NCI-H524 treated with DMSO at 0.1 percent for 48 hours (cell line): ENCODE measurements at regions not wholly inside any gene's neighbourhood (a gene's known extent, or its start where the extent isn't known, plus 50 kb on each side); places are given as distances from the start of the nearest gene placed in this dataset.

Experiments
- DNase-seq: peaks from one replicate; lab custom pipeline; 2025; lab: John Stamatoyannopoulos, UW

DNA sequence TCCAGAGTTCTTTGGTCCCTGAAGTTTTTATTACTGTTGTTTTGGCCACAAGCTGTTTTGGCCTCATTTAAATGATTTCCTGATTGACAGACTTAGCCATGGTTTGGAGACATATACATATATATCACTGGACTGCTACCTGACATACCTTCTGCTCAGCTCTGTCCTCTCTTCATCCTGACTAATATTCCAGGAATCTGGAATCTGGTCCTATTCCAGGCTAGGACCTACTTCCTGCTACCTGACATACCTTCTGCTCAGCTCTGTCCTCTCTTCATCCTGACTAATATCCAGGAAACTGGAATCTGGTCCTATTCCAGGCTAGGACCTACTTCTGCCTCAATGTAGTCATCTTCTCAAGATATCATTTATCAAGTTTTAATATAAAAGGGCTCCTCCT, 724.4 kb upstream of the ROBO1 start:
- no peak for DNase-seq

DNA sequence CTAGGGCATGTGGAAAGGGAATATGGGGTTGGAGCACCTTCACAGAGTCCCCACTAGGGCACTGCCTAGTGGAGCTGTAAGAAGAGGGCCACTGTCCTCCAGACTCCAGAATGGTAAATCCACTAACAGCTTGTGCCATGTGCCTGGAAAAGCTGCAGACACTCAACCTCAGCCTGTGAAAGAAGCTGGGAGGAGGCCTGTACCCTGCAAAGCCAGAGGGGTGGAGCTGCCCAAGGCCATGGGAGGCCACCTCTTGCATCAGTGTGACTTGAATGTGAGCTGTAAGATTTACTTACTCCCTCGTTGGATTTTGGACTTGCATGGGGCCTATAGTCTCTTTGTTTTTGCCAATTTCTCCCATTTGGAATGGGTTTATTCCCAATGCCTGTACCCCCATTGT, 705.2 kb upstream of the ROBO1 start:
- DNase-seq = no peak

DNA sequence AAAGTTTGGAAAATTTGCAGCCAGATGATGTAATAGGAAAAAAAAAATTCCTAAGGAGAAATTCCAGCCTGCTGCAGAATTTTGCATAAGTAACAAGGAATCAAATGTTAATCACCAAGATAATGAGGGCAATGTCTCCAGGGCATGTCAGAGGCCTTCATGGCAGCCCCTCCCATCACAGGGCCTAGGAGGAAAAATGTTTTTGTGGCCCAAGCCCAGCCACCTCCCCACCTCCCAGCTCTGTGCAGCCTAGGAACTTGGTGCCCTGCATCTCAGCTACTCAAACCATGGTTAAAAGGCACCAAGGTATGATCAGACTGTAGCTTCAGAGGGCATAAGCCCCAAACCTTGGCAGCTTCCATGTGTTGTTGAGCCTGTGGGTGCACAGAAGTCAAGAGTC, 704.7 kb upstream of the ROBO1 start:
- no peak for DNase-seq

DNA sequence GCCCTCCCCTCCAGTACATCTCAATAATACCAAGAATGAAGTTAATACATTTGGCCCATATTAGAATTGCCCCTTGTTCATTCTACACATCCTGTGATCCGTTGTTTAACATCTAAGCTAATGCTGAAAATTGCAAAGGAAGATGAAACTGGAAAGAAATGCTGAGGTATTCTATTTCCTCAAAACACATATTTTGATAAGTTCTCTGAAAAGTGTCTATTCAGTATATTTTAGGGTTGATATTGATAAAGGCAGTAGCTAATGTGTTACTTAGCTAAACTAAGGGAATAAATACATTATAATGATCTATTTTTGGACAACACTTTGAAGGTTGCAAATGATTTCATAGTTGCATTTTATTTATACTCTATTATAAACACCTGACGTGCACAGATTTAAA, 702.6 kb upstream of the ROBO1 start:
- no peak for DNase-seq

DNA sequence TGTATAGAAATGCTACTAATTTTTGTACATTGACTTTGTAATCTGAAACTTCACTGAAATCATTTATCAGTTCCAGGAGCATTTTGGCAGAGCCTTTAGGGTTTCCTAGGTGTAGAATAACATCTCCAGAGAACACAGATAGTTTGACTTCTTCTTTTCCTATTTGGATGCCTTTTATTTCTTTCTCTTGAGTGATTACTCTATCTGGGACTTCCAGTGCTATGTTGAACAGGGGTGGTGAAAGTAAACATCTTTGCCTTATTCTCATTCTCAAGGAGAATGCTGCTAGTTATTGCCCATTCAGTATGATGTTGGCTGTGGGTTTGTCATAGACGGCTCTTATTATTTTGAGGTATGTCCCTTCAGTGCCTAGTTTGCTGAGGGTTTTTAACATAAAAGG, 697.9 kb upstream of the ROBO1 start:
- no peak for DNase-seq

DNA sequence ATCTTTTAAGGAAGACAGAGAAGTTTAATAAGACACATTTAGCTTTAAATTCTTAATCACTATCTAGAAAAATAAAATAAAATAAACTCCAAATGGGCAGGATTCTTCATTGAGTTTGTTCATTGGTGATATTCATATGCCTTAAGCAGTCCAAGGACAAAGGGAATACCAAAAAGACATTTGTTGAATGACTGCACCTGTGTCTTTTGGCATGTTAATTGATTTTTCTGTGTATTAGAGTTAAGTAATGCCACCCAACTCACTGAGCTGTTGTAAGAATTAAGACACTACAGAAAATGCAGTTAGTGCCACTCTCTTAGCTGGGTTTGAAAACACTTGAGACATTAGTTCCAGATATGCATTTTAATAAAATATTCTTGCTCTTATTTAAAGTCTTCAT, 683.6 kb upstream of the ROBO1 start:
- no peak for DNase-seq

DNA sequence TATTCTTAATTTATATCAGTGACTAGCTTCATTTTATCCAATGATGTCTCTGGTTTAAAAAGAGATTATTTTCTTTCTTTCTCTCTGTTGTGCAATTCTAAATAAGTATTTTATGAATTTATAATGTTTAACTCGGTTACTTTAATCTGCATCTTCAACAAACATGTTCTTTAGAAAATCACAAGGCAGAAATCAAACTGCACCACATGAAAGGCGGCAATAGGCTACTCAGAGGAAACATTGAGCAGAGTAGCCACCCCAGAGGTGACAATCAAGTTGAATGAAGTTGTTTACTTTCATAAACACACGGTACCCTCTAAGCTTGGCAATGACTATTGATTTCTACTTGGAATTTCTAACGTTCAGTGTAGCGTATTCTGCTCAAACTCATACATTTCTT, 677.8 kb upstream of the ROBO1 start:
- no peak for DNase-seq

DNA sequence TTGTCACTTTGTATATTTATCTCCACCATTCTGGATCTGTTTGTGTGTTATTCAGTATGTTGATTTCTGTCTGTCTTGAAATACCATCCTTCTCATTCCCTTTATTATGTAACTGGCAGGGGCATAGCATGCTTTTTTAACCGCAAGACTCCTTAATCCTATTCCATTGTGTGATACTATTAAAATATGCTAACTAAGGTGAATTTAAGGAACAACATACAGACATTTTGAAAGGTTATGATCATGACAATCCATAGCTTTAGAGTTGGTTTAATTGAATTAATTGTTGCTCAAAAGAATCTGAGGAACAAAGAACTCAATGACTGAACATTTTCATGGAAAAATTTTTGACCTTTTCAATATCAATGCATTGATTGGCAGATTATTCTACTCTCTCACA, 677.3 kb upstream of the ROBO1 start:
- DNase-seq = no peak

DNA sequence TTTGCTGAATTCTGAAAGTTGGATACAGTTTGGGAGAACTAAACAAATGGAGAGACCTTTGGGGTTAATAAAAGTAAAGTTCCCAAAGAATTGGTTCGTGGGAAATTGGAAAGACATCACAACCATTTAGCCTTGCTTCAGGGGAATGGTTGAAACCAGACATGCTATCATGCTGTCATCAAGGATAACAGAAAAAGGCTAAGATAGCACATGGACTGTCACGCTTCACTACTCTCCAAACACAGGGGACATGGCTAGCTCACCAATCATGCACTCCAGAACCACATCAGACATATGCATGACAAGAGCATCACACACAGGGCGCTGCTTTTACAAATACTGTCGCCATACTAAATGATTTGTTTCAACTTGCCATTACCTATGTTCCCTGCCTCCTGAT, 671.7 kb upstream of the ROBO1 start:
- DNase-seq = no peak

DNA sequence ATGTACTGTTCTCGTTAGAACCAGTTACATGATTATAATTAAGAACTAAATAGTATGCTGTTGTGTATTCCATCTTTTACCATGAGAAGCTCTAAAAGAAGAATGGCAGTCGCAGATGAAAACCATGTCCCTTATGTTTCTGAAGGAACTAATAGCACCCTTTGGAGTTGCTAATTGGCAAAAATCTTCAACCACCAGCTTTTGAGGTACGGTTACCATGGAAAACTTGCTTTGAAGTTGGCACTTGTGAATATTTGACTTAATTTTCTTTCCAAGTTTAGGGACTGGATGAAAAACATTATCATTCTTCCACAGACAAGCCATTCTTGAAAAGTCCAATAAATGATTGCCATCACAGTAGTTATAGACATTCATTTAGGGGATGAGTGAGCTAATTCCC, 666.6 kb upstream of the ROBO1 start:
- no peak for DNase-seq

DNA sequence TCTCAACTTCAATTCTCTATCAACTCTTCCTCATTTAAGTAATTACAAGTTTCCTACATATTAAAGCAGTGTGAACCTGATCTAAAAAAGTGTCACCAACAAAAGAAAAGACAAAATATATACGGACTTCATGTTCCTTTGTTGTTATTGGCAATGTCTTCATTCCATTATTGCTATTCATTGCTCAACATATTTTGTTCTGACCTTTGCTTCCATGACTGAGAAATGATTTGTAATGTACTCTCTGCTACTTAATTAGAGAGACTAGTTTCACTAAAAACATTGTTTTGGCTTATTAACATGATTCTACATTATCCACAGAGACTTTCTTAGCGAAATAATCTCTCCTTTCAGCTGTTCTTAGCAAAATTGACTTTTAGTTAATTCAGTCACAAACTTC, 657.2 kb upstream of the ROBO1 start:
- DNase-seq = no peak

DNA sequence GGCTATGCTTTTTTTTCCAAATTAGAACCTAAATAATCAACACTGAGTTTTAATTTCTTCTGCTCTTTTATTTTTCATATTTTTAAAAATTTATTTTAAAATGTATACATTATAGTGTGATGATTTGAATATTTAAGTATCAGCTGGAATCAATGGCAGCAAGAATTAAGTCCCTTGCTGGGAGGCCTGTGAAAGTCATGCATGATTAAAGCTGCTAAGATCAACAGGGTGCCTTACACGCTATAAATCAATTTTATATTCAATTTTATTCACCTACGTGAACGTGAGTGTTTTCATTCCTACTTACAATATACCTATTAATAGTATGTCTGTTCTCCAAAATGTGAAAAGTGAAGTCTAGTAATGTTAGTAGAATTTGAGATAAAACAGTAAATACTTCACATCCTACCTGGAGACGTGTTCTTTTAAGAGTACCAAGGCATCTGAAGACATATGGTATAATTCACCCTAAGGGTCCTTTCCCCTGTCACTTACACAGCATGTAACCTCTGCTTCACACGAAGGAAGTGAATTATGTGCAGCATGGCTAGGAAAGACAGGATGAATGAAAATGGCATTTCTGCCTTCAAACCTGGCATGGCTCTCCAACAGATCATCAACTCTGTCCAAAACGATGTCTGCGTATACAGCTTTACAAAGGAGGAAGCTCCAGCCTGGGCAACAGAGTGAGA, 640.4 kb upstream of the ROBO1 start:
- peak; percentile 57 for DNase-seq

DNA sequence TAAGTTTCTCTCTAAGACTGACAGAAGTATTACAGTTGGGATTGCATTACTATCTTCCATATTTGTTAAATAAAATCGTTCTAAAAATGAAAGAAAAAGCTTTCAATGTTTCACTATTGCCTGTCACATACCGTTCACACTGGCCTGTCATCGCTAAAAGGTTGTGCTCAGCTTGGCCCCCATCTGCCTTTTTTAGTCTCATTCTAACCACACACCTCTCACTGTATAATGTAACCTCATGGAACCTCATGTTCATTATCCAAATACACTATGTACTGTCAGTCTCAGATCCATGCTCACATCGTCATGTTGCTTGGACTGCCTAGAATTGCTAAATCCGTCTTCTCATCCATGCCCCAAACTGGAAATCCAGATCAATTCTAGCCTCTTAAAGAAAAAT, 637.8 kb upstream of the ROBO1 start:
- no peak for DNase-seq

DNA sequence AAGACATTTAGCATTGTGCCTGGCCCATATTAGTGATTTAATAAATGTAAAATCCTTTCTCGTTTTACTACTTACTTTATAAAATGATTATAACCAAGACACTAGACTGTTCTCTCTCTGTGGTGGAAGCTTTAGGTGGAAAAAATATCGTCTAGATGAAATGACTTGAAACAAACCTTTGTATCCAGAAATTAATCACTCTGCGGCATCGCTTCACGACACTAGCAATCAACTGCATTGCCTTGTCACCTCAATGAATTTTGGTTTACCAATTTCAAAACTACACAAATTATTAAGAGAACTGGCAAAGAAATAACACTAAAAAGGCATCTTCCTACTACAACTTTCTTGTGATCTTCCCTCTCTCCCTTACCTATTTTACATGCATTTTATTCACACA, 627.2 kb upstream of the ROBO1 start:
- DNase-seq = no peak

DNA sequence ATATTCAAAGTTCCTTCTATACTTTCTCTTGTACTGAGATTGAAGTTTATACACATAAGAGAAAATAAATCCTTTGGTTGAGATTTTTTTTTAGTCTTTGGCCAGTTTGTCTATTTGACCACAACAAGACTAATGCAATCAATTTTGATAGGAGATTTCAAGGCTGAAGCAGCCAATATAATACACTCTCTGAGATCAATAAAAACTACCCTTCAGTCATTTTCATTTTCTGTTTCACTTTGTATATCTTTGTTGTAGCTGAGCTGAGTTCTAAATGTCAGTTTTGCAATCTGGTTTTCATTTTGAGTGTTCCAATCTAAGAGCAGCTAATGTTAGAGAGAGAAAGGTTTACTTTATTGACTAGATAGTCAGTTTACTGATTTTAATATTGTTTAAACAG, 623.8 kb upstream of the ROBO1 start:
- DNase-seq = no peak

DNA sequence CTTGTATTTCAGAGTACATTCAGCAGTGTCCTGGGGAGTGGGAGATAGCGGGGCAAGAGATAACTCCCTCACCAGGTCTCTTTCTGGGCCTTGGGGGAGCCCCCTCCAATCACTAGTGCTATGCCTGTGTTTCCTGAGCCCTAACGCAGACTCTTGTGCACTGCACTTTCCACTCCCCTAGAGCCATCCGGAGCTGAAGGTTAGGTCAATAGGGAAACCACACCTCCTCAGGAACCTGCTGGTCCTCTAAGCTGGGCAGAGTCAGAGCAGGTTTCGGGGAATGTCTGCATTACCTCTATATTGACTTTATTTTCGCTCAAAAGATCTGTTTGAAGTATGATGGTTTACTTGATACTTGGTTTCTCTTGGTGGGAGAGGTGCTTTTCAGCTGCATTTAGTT, 617.0 kb upstream of the ROBO1 start:
- DNase-seq = no peak

DNA sequence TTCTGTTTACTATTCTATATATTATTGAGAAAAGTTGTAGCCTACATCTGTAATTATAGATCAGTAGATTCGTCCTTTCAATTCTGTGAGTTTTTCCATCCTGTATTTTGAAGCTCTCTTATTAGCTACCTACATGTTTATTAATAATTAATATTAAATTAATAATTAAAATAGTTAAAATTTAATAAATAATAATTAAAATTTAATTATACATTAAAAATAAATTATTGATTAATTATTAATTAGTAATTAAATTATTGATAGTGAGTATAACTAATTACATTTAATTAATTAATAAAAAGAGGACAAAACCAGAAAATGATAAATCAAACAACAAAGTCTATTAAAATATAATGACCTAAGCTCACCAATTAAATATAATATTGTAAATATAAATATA, 606.6 kb upstream of the ROBO1 start:
- no peak for DNase-seq

DNA sequence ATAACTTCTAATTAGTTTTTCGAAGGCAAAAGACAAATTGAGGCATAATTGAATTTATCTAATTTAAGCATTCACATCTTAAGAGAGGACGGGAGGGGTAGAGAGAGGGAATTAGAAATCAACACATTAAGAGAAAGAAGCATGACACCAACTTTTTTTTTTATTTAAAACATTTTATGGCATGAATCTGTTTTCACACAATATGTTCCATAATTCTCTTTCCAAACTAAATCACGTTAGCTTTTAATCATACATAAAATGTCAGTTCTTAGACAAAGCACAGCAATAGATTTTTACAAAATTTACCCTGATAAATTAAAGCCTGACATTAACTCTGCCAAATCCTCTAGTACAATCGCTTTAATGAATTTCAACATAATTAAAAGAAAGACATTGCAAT, 600.8 kb upstream of the ROBO1 start:
- DNase-seq = no peak

DNA sequence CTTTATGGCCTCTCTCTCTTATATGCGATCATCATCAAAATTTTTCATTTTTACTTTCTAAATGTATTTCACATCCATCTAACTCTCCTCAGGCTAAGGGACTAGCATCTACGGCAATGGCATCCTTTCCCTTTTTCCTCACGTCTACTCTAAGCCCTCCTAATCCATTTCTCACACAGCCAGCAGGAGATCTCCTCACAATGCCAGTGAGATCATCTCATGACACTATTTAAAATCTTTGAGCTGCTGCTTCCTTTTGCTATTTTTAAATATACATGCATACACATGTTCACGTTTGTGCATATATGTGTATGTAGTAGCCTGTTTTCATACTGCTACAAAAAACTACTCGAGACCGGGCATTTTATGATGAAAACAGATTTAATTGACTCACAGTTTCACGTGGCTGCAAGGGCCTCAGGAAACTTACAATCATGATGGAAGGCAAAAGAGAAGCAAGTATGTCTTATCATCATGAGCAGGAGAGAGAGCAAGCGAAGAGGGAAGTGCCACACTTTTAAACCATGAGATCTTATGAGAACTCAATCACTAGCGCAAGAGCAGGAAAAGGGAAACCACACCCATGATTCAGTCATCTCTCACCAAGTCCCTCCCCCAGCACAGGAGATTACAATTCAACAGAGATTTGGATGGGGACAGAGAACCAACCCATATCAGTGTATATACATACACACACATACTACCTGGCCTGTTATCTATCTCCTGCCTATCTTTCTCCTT, 599.2 kb upstream of the ROBO1 start:
- no peak for DNase-seq

DNA sequence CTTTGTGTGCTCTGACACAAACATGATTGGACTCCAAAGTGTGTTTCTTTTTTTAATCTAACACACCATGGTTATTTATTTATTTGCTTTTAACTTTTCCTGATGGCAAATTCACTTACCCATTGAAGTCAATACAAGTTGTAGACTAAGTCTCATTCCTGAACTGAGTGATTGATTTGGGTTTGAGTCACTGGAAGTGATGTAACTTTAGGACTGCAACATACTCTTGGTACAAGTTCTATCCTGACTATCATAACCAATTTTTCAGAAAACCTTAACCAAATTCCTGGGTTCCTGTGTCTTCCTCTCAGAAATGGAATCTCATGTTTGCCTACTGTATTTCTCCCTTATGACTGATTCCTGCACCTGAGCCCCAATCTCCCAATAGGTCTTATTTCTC, 590.0 kb upstream of the ROBO1 start:
- DNase-seq = no peak

DNA sequence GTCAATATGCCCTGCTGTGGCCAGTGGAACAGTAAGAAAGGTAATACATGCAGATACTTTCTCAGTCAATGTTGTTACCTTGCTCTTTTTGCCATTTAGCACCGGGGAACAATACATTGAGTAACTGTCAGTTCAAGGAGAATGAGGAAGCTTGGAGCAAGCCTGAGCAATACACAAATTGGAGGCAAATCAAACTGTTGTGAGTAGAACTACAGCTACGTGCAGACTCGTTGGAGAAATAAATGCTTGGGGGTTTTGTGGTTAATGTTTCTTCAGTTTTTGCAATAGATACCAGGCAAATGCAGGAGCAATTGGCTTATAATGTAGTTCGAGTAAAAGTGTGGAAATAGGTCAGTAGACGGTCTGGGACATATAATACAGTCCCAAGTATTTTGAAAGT, 587.3 kb upstream of the ROBO1 start:
- DNase-seq = no peak

DNA sequence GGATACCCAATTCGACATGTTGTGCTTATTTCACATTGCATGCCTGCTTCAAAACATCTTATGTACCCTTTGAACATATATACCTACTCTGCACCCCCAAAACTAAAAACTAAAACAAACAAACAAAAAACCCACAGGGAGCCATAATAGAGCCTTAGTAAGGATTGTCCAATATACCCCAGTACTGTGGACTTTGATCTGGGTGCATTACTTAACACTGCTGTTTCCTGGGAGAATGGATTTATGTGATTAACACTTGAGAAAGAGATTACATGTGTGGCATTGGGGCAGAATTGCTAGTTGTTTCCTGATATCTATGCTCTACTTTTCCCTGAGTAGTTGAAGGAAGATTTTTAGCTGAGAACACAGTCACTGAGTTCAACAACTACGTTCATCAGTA, 583.4 kb upstream of the ROBO1 start:
- DNase-seq = no peak

DNA sequence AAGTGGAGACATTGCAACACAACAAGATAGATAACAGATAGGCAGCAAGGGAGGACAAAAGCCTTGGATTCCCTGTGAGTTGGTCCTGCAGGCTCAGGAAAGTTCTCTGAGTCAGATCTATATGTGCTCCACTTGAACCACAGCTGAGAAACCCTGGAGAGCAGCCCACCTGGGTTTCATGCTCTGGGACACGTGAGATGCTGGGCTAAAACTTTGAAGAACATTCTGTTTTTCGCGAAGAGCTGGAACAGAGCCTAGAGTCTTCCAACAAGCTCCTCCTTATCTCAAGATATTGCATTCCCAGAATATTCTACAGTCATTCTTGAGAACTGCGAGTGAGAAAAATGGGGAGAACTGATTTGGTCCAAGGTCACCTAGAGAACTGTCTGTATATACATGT, 583.0 kb upstream of the ROBO1 start:
- no peak for DNase-seq

DNA sequence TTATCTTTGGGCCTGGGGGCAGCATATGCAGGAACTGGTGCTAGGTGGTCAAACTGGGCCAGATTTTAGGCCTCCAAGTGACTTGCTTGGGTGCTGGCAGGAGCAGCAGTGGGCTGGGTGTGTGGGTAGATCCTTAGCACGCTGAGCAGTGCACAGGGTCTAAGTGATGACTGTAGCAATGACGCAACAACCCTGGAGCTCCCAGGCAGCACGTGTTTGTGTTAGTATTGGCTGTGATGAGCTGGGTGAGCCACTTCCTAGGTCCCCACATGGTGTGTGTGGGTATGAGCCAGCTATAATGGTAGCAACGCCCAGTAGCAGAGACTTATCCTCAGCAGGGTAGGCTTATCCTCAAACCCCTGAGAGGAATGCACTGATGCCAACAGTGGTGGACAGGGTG, 570.6 kb upstream of the ROBO1 start:
- no peak for DNase-seq
